HCT116 (cell line): ENCODE measurements at regions not wholly inside any gene's neighbourhood (a gene's known extent, or its start where the extent isn't known, plus 50 kb on each side); places are given as distances from the start of the nearest gene placed in this dataset.

ENCODE experiments used
- ATAC-seq: fragments of 200-7000 bp; cut with Tn5 transposase; 2 replicates; pipeline ENCODE4 v1.9.1; 2020; ENCODE audit warnings: mild to moderate bottlenecking, moderate library complexity
- BruUV-seq: library from RNA; stranded (reverse); fragments of 400-500 nt; replicated peaks from 2 replicates; lab custom pipeline; 2021; lab: Mats Ljungman, UMichigan
- CTCF ChIA-PET: fragments of 300-600 bp; sonication (Branson Sonifier 250); formaldehyde crosslinking; loops from one replicate; lab custom pipeline; 2021; ENCODE audit warnings: antibody characterized with exemption; lab: Charles Lee
- POLR2A ChIA-PET: fragments of 300-600, 350-600 bp; sonication (Branson Sonifier 250); formaldehyde crosslinking; loops from one replicate; lab custom pipeline; 2021; ENCODE audit warnings: antibody characterized with exemption; lab: Charles Lee
- RAD21 ChIA-PET, 2 experiments: fragments of 300-600 bp; sonication (Branson Sonifier 250); formaldehyde crosslinking; loops; one replicate each; lab custom pipeline; 2023; ENCODE audit warnings: low total read pairs in 2 of 2; ENCODE audit not compliant: uncharacterized antibody in 2 of 2, unreplicated experiment in 2 of 2, low non-redundant PET in 1 of 2; lab: Charles Lee
- DNase-seq: peaks from one replicate; pipeline ENCODE4 v3.0.0-alpha.2; 2010; ENCODE audit warnings: low read depth, low spot score
- H2AFZ ChIP-seq: fragments of 200-600 bp; shearing (Covaris generic), sonication (generic); 2 replicates; pipeline ENCODE4 v1.6.1; 2017; ENCODE audit warnings: low read depth, mixed run types, mixed read lengths, antibody characterized with exemption, low read length; ENCODE audit not compliant: poor library complexity, severe bottlenecking
- H3K27ac ChIP-seq: 2 replicates; pipeline ENCODE4 v1.5.1; 2012; ENCODE audit warnings: low read depth, low read length
- H3K27me3 ChIP-seq: fragments of 200-600 bp; sonication (generic); 2 replicates; pipeline ENCODE4 v1.6.1; 2016; ENCODE audit warnings: mixed run types, low read length, mixed read lengths; ENCODE audit not compliant: insufficient read depth
- H3K36me3 ChIP-seq, 2 experiments: fragments of 200-500 bp in 1 of 2; fragments of 200-600 bp in 1 of 2; sonication (Bioruptor generic) in 1 of 2; sonication (generic) in 1 of 2; 2 replicates each; pipeline versions ENCODE4 v1.5.1 to v1.6.1; 2014 to 2016; ENCODE audit warnings: low read length in 2 of 2, inconsistent platforms in 1 of 2, mixed read lengths in 1 of 2, mixed run types in 1 of 2; ENCODE audit not compliant: insufficient read depth in 2 of 2, control insufficient read depth in 1 of 2
- H3K4me1 ChIP-seq, 2 experiments: fragments of 200-600 bp in 1 of 2; sonication (generic) in 1 of 2; 2 replicates each; pipeline versions ENCODE4 v1.5.1 to v1.6.1; 2012 to 2017; ENCODE audit warnings: low read length in 2 of 2, inconsistent platforms in 1 of 2, mild to moderate bottlenecking in 1 of 2, mixed read lengths in 1 of 2, mixed run types in 1 of 2, moderate library complexity in 1 of 2; ENCODE audit not compliant: insufficient read depth in 2 of 2, control insufficient read depth in 1 of 2
- H3K4me2 ChIP-seq: fragments of 200-600 bp; sonication (generic); 2 replicates; pipeline ENCODE4 v1.6.1; 2017; ENCODE audit warnings: mixed run types, low read length, mixed read lengths
- H3K4me3 ChIP-seq, 2 experiments: fragments of 200-600 bp in 1 of 2; sonication (generic) in 1 of 2; replicated peaks in 1 of 2; 2 replicates each; pipeline ENCODE4 v1.5.1; 2011 to 2016; ENCODE audit warnings: low read length in 2 of 2, control low read depth in 1 of 2, low read depth in 1 of 2, mild to moderate bottlenecking in 1 of 2, mixed read lengths in 1 of 2, mixed run types in 1 of 2
- H3K79me2 ChIP-seq: fragments of 200-600 bp; sonication (generic); 2 replicates; pipeline ENCODE4 v1.6.1; 2017; ENCODE audit warnings: mild to moderate bottlenecking, mixed run types, low read length, moderate library complexity, mixed read lengths; ENCODE audit not compliant: insufficient read depth
- H3K9ac ChIP-seq: fragments of 200-600 bp; sonication (generic); 2 replicates; pipeline ENCODE4 v1.6.1; 2016; ENCODE audit warnings: low read length, mixed read lengths
- H3K9me2 ChIP-seq: fragments of 200-600 bp; sonication (generic), shearing (Covaris generic); 2 replicates; pipeline ENCODE4 v1.6.1; 2017; ENCODE audit warnings: mixed run types, mild to moderate bottlenecking, moderate library complexity; ENCODE audit not compliant: insufficient read depth
- H3K9me3 ChIP-seq, 2 experiments: fragments of 200-500 bp in 1 of 2; fragments of 200-600 bp in 1 of 2; sonication (Bioruptor generic) in 1 of 2; sonication (generic) in 1 of 2; 2 replicates each; pipeline ENCODE4 v1.6.1; 2014 to 2017; ENCODE audit warnings: low read length in 2 of 2, mixed read lengths in 2 of 2, inconsistent platforms in 1 of 2, low read depth in 1 of 2, mild to moderate bottlenecking in 1 of 2, mixed run types in 1 of 2, moderate library complexity in 1 of 2; ENCODE audit not compliant: control insufficient read depth in 1 of 2, insufficient read depth in 1 of 2
- H4K20me1 ChIP-seq: fragments of 200-600 bp; sonication (generic), shearing (Covaris generic); 2 replicates; pipeline ENCODE4 v1.6.1; 2017; ENCODE audit warnings: mixed run types, mild to moderate bottlenecking, moderate library complexity; ENCODE audit not compliant: insufficient read depth
- CBX3 ChIP-seq: IDR thresholded peaks from 2 replicates; pipeline ENCODE4 v1.6.1; 2012; ENCODE audit warnings: low read depth
- CEBPB ChIP-seq: IDR thresholded peaks from 2 replicates; pipeline ENCODE4 v1.6.1; 2012; ENCODE audit warnings: low read depth
- FOSL1 ChIP-seq: IDR thresholded peaks from 2 replicates; pipeline ENCODE4 v1.6.1; 2012; ENCODE audit warnings: low read depth
- JUND ChIP-seq: IDR thresholded peaks from 2 replicates; pipeline ENCODE4 v1.6.1; 2012
- POLR2AphosphoS5 ChIP-seq: IDR thresholded peaks from 2 replicates; pipeline ENCODE4 v1.6.1; 2011; ENCODE audit warnings: mild to moderate bottlenecking, low read depth, low read length, moderate library complexity
- RAD21 ChIP-seq: IDR thresholded peaks from 2 replicates; pipeline ENCODE4 v1.6.1; 2012; ENCODE audit warnings: low read depth, mild to moderate bottlenecking
- SIN3A ChIP-seq: IDR thresholded peaks from 2 replicates; pipeline ENCODE4 v1.6.1; 2012; ENCODE audit warnings: low read depth
- SP1 ChIP-seq: IDR thresholded peaks from 2 replicates; pipeline ENCODE4 v1.6.1; 2012; ENCODE audit warnings: low read depth
- SRF ChIP-seq: IDR thresholded peaks from 2 replicates; pipeline ENCODE4 v1.6.1; 2012; ENCODE audit warnings: low read depth
- TCF7L2 ChIP-seq: IDR thresholded peaks from 2 replicates; pipeline ENCODE4 v1.7.0; 2011; ENCODE audit warnings: borderline replicate concordance, inconsistent platforms; ENCODE audit not compliant: insufficient read depth, insufficient read length; ENCODE audit errors: extremely low read depth
- ZNF274 ChIP-seq: fragments of 200-500 bp; sonication (Bioruptor generic); IDR thresholded peaks from 2 replicates; pipeline ENCODE4 v1.6.1; 2014; ENCODE audit warnings: mild to moderate bottlenecking, low read depth, low read length, inconsistent platforms
- intact Hi-C: fragments of 100-400 bp; cut with micrococcal nuclease; formaldehyde crosslinking; loops from 2 replicates; pipeline ENCODE4 v1.10.0; 2022
- TF ChIP-seq, protein P1 (sequence below): IDR thresholded peaks from 2 replicates; pipeline ENCODE4 v1.6.1; 2012; ENCODE audit warnings: low read depth
- TF ChIP-seq, protein P2 (sequence below), 3 experiments: fragments of 200-600 bp in 1 of 3; sonication (generic) in 1 of 3; IDR thresholded peaks in 2 of 3; conservative IDR thresholded peaks in 1 of 3; 2 replicates each; pipeline ENCODE4 v1.5.1; 2012 to 2017; ENCODE audit warnings: low read depth in 2 of 3, low read length in 2 of 3, antibody characterized with exemption in 1 of 3, borderline replicate concordance in 1 of 3, control low read depth in 1 of 3, mild to moderate bottlenecking in 1 of 3, mixed read lengths in 1 of 3, mixed run types in 1 of 3, moderate library complexity in 1 of 3; ENCODE audit not compliant: insufficient read depth in 1 of 3
- TF ChIP-seq, protein P3 (sequence below): IDR thresholded peaks from 2 replicates; pipeline ENCODE4 v1.6.1; 2011; ENCODE audit warnings: mild to moderate bottlenecking, low read length, moderate library complexity; ENCODE audit not compliant: insufficient replicate concordance; ENCODE audit errors: extremely low read depth
- TF ChIP-seq, protein P4 (sequence below): IDR thresholded peaks from 2 replicates; pipeline ENCODE4 v1.6.1; 2012

DNA sequence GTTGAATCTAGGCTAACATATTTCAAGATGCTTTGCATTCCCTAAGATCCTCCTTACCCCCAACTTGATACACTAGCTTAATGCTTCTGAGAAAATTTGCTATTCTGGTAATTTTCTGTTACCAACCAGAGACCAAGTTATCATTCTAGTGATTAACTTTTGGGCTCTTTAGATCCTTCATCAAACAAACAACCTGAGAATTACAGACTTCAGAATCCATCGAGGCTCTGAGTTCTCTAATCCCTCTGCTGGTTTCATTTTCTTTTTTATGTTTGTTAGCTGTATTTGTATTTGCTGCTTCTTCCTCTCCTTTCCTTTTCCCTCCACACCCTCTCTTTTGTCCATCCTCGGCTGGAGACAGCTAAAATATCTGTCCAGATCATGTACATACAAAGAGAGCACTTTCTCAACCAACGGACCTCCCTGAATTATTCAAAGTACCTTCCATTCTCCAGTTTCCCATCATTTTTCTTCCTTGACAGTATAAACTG lies 98.7 kb upstream of the RIPOR2 start:
- no peaks in the 10 kb centered on the region for H3K9me2 ChIP-seq
- H3K4me3 ChIP-seq = no peak overlapping the region
- H3K27ac ChIP-seq = no peak overlapping the region
- ChIA-PET RAD21 (no interaction called here), POLR2A (no interaction called here), CTCF (no interaction called here)
- no peak overlapping the region for H3K4me2 ChIP-seq
- H3K36me3 ChIP-seq = no peaks in the 10 kb centered on the region
- H3K4me1 ChIP-seq = no peaks in the 10 kb centered on the region
- H3K27me3 ChIP-seq = no peaks in the 10 kb centered on the region
- ATAC-seq = no peak
- DNase-seq = no peak
- no peak for TF ChIP-seq CEBPB
- TF ChIP-seq ZNF274 = no peak
- TF ChIP-seq SIN3A = no peak
- no peak for TF ChIP-seq POLR2AphosphoS5
- TF ChIP-seq SP1 = no peak
- TF ChIP-seq, protein P1, sequence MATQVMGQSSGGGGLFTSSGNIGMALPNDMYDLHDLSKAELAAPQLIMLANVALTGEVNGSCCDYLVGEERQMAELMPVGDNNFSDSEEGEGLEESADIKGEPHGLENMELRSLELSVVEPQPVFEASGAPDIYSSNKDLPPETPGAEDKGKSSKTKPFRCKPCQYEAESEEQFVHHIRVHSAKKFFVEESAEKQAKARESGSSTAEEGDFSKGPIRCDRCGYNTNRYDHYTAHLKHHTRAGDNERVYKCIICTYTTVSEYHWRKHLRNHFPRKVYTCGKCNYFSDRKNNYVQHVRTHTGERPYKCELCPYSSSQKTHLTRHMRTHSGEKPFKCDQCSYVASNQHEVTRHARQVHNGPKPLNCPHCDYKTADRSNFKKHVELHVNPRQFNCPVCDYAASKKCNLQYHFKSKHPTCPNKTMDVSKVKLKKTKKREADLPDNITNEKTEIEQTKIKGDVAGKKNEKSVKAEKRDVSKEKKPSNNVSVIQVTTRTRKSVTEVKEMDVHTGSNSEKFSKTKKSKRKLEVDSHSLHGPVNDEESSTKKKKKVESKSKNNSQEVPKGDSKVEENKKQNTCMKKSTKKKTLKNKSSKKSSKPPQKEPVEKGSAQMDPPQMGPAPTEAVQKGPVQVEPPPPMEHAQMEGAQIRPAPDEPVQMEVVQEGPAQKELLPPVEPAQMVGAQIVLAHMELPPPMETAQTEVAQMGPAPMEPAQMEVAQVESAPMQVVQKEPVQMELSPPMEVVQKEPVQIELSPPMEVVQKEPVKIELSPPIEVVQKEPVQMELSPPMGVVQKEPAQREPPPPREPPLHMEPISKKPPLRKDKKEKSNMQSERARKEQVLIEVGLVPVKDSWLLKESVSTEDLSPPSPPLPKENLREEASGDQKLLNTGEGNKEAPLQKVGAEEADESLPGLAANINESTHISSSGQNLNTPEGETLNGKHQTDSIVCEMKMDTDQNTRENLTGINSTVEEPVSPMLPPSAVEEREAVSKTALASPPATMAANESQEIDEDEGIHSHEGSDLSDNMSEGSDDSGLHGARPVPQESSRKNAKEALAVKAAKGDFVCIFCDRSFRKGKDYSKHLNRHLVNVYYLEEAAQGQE = no peak
- TF ChIP-seq, protein P2, sequence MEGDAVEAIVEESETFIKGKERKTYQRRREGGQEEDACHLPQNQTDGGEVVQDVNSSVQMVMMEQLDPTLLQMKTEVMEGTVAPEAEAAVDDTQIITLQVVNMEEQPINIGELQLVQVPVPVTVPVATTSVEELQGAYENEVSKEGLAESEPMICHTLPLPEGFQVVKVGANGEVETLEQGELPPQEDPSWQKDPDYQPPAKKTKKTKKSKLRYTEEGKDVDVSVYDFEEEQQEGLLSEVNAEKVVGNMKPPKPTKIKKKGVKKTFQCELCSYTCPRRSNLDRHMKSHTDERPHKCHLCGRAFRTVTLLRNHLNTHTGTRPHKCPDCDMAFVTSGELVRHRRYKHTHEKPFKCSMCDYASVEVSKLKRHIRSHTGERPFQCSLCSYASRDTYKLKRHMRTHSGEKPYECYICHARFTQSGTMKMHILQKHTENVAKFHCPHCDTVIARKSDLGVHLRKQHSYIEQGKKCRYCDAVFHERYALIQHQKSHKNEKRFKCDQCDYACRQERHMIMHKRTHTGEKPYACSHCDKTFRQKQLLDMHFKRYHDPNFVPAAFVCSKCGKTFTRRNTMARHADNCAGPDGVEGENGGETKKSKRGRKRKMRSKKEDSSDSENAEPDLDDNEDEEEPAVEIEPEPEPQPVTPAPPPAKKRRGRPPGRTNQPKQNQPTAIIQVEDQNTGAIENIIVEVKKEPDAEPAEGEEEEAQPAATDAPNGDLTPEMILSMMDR (IDR thresholded peaks at IDR 0.05 in 2 of 3, conservative IDR thresholded peaks at IDR 0.05 in 1 of 3; ENCODE audit: borderline replicate concordance in 1 of 3, insufficient read depth in 1 of 3, low read depth in 2 of 3, low read length in 2 of 3) = no peak
- TF ChIP-seq JUND = no peak
- TF ChIP-seq SRF = no peak
- TF ChIP-seq TCF7L2 = no peak
- no peak for TF ChIP-seq RAD21
- TF ChIP-seq CBX3 = no peak
- TF ChIP-seq, protein P3, sequence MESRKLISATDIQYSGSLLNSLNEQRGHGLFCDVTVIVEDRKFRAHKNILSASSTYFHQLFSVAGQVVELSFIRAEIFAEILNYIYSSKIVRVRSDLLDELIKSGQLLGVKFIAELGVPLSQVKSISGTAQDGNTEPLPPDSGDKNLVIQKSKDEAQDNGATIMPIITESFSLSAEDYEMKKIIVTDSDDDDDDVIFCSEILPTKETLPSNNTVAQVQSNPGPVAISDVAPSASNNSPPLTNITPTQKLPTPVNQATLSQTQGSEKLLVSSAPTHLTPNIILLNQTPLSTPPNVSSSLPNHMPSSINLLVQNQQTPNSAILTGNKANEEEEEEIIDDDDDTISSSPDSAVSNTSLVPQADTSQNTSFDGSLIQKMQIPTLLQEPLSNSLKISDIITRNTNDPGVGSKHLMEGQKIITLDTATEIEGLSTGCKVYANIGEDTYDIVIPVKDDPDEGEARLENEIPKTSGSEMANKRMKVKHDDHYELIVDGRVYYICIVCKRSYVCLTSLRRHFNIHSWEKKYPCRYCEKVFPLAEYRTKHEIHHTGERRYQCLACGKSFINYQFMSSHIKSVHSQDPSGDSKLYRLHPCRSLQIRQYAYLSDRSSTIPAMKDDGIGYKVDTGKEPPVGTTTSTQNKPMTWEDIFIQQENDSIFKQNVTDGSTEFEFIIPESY = no peak
- TF ChIP-seq, protein P4, sequence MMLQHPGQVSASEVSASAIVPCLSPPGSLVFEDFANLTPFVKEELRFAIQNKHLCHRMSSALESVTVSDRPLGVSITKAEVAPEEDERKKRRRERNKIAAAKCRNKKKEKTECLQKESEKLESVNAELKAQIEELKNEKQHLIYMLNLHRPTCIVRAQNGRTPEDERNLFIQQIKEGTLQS = no peak
- no peak for TF ChIP-seq FOSL1
- intact Hi-C loops = no loop called here
- H3K79me2 ChIP-seq = no peaks in the 10 kb centered on the region
- H3K9ac ChIP-seq = no peak overlapping the region
- H3K9me3 ChIP-seq = no peaks in the 10 kb centered on the region
- H4K20me1 ChIP-seq = no peaks in the 10 kb centered on the region
- no peak overlapping the region for H2AFZ ChIP-seq
- BruUV-seq = no TSS peak
